NCI-H524 (cell line): ENCODE measurements at regions not wholly inside any gene's neighbourhood (a gene's known extent, or its start where the extent isn't known, plus 50 kb on each side); places are given as distances from the start of the nearest gene placed in this dataset.

Experiments used
- DNase-seq, 2 experiments: peaks; one replicate each; lab custom pipeline; 2025; lab: John Stamatoyannopoulos, UW

DNA sequence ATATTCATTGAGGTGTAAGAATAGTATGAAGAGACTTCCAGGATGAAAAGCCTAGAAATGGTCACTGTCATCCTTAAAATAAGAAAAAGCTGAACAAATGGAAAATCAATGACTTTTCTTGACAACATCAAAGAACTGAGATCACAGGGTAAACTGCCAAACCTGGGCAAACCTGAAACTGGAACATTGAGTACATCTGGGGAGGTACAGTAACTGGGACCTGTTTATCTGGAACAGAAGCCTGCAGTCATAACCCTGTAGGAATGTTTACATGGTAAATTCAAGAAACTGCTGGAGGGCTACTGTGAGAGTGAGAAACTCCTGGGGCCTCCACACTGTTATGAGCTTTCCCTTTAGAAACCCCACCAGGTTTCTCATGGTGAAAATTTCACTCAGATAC is 130.1 kb upstream of the PIRT start:
- no peak for DNase-seq

DNA sequence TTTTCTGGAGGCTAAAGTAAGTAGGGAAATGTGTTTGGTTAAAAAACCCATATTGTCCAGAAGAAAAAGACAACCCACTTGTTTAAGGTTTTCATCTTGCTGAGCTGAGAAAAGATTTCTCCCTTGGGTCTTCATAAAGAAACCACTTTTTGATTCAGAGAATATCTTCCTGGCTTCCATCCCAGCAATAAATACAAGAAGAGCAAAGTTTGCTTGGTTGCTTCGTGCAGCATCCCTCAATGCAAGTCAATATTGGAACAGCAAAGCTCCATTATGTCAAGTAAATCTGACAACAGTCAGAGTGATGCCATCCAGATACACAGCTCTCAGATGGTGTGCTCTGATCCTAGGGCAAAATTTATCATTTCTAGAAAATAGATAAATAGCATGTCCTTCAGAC is 118.9 kb upstream of the PIRT start:
- DNase-seq: no peak

- no peak for DNase-seq
These were observed 106.9 kb upstream of the PIRT start for GRCh38 chr17:10944819-10945218.

DNA sequence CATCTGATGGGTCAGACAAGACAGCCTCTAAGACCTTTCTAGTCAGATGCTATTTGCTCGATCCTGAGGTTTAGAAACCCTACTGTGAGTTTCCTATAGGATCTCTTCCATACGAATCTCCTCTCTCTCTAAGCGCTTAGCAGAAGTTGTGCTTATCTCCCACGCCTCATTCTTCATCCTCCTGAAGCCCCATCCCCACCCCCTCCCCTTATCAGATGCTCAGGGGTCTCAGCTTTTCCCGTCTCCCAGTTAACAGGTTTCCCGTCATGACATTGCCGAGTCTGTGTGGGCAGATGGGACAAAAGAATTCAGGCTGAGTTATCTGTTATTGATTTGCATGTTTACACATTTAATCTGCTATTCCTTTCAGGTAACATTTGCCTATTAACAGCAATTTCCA is 99.0 kb upstream of the PIRT start:
- no peak for DNase-seq

DNA sequence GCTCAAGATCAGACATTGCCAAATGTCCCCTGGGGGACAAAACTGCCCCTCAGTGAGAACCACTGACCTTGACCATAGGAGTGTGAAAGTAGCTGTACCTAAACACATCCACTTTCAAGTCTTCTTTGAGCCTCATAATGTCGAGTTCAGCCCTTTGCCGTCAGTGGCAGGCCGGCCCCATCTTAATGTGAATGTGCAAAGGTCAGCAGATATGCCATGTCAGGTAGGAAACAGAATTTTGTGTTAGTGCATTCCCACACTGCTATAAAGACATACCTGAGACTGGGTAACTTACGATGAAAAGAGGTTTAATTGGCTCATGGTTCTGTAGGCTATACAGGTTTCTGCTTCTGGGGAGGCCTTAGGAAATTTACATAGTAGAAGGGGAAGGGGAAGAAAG is 95.1 kb upstream of the PIRT start:
- DNase-seq: no peak

GRCh38 chr17:10931133-10931532 is 93.2 kb upstream of the PIRT start:
- no peak for DNase-seq

GRCh38 chr17:10927712-10928111 is 89.8 kb upstream of the PIRT start:
- DNase-seq: no peak

- no peak for DNase-seq
These were observed 82.7 kb upstream of the PIRT start for GRCh38 chr17:10920558-10921108.

- no peak for DNase-seq
These were observed 69.5 kb upstream of the PIRT start for GRCh38 chr17:10907370-10907769.

GRCh38 chr17:10899281-10899680 is 61.4 kb upstream of the PIRT start:
- no peak for DNase-seq

GRCh38 chr17:10894220-10894619 is 56.3 kb upstream of the PIRT start:
- DNase-seq: no peak

DNA sequence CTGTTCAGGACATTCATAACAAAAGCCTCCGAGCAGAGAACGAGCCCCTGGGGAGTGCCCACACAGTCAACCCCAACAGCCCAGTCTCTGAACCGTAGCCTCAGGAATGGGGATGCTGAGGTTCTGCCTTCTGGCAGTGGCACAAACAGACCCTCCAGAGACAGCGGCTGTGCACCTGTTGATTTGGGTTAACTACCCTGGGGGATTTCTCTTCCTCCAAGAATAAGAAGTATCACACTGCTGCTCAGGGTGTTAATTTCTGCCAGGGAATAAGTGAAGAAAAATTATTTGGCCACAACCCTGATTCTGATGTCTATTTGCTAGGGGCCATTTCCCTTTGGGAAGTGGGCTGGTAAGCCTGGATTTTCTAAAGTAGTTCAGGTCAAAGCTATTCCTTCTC is 51.0 kb upstream of the PIRT start:
- DNase-seq: no peak
